Endothelial cell (in vitro differentiated cells): ENCODE measurements at regions not wholly inside any gene's neighbourhood (a gene's known extent, or its start where the extent isn't known, plus 50 kb on each side); places are given as distances from the start of the nearest gene placed in this dataset.

Experiments used
- DNase-seq: peaks from one replicate; pipeline ENCODE4 v3.0.0; 2021; ENCODE audit warnings: low spot score
- H3K27ac Mint-ChIP-seq: one replicate; pipeline ENCODE4 v1.8.0; 2021; ENCODE audit warnings: mixed read lengths, inconsistent platforms; ENCODE audit not compliant: unreplicated experiment
- H3K27me3 Mint-ChIP-seq: one replicate; pipeline ENCODE4 v1.8.0; 2021; ENCODE audit warnings: mild to moderate bottlenecking, moderate library complexity, mixed read lengths, inconsistent platforms; ENCODE audit not compliant: unreplicated experiment
- H3K36me3 Mint-ChIP-seq: one replicate; pipeline ENCODE4 v1.8.0; 2021; ENCODE audit warnings: mild to moderate bottlenecking, low read depth, mixed read lengths, inconsistent platforms; ENCODE audit not compliant: unreplicated experiment
- H3K4me1 Mint-ChIP-seq: one replicate; pipeline ENCODE4 v1.8.0; 2021; ENCODE audit warnings: mild to moderate bottlenecking, mixed read lengths, inconsistent platforms; ENCODE audit not compliant: unreplicated experiment
- H3K4me3 Mint-ChIP-seq: one replicate; pipeline ENCODE4 v1.8.0; 2021; ENCODE audit warnings: mild to moderate bottlenecking, mixed read lengths, inconsistent platforms; ENCODE audit not compliant: unreplicated experiment
- H3K9me3 Mint-ChIP-seq: one replicate; pipeline ENCODE4 v1.8.0; 2021; ENCODE audit warnings: mixed read lengths, inconsistent platforms; ENCODE audit not compliant: unreplicated experiment
- CTCF ChIP-seq: fragments of 200-600 bp; sonication (generic); IDR thresholded peaks from one replicate; pipeline ENCODE4 v1.5.0; 2021; ENCODE audit warnings: antibody characterized with exemption; ENCODE audit not compliant: unreplicated experiment

- Mint-ChIP-seq H3K4me1 (no peaks in the 10 kb centered on the region), H3K4me3 (no peak overlapping the region), H3K27ac (no peak overlapping the region), H3K27me3 (no peaks in the 10 kb centered on the region), H3K36me3 (no peaks in the 10 kb centered on the region), H3K9me3 (no peaks in the 10 kb centered on the region)
- no peak for TF ChIP-seq CTCF
- DNase-seq = no peak
Measured at GRCh38 chr10:120087109-120087508, 194.6 kb downstream of the SEC23IP start.

- no peak overlapping the region for H3K4me3 Mint-ChIP-seq
- H3K4me1 Mint-ChIP-seq = no peaks in the 10 kb centered on the region
- no peak overlapping the region for H3K27ac Mint-ChIP-seq
- no peak for DNase-seq
- no peaks in the 10 kb centered on the region for H3K9me3 Mint-ChIP-seq
- H3K36me3 Mint-ChIP-seq = no peaks in the 10 kb centered on the region
- no peaks in the 10 kb centered on the region for H3K27me3 Mint-ChIP-seq
- TF ChIP-seq CTCF = no peak
Measured at GRCh38 chr10:120095875-120096274, 203.3 kb downstream of the SEC23IP start.

DNA sequence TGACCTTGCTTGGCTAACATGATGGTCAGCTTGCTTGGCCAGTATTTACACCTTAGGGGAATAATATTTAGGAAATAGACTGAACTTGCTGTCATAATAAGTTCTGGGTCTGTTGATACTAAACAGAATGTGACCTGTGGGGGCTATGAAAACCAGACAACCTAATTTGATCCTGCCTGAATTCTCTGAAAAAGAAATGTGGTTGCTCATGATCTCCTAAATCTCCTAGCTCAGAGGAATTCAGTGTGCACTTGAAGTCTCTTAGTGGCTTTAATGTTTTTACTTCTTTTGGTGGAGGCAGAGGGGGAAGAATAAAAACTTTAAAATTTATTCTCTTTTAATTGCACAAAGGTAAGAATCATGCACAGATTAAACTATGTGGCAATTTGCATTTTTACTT is 205.2 kb downstream of the SEC23IP start:
- no peak for DNase-seq
- no peak for TF ChIP-seq CTCF
- Mint-ChIP-seq H3K4me3 (no peak overlapping the region), H3K4me1 (no peaks in the 10 kb centered on the region), H3K9me3 (no peaks in the 10 kb centered on the region), H3K27me3 (peaks cover 2% of the 10 kb centered on the region), H3K36me3 (no peaks in the 10 kb centered on the region), H3K27ac (no peak overlapping the region)

- Mint-ChIP-seq H3K36me3 (no peaks in the 10 kb centered on the region), H3K4me1 (no peaks in the 10 kb centered on the region), H3K27ac (no peak overlapping the region), H3K27me3 (peaks cover 2% of the 10 kb centered on the region), H3K9me3 (no peaks in the 10 kb centered on the region), H3K4me3 (no peak overlapping the region)
- no peak for TF ChIP-seq CTCF
- DNase-seq = no peak
Measured at GRCh38 chr10:120098232-120098930, 205.9 kb downstream of the SEC23IP start.

GRCh38 chr10:120103738-120104560 is 211.4 kb downstream of the SEC23IP start:
- H3K36me3 Mint-ChIP-seq = no peaks in the 10 kb centered on the region
- no peak for DNase-seq

More at GRCh38 chr10:120103738-120104560, 211.4 kb downstream of the SEC23IP start:
- Mint-ChIP-seq H3K4me1 (no peaks in the 10 kb centered on the region), H3K4me3 (no peak overlapping the region), H3K9me3 (no peaks in the 10 kb centered on the region), H3K27ac (no peak overlapping the region), H3K27me3 (peaks cover 2% of the 10 kb centered on the region)
- TF ChIP-seq CTCF = no peak
